Esophagus squamous epithelium (tissue), 4 donors: ENCODE measurements at regions not wholly inside any gene's neighbourhood (a gene's known extent, or its start where the extent isn't known, plus 50 kb on each side); places are given as distances from the start of the nearest gene placed in this dataset.

Experiments used
- POLR2A ChIP-seq, 4 donors: fragments of 450-650 bp; IDR thresholded peaks; one replicate each; pipeline ENCODE4 v1.6.1; 2017; ENCODE audit warnings: antibody characterized with exemption in 4 of 4, mild to moderate bottlenecking in 4 of 4, moderate library complexity in 3 of 4
- TF ChIP-seq, protein P1 (sequence below), 6 experiments: fragments of 450-650 bp in 4 of 6; fragments of 200-600 bp in 2 of 6; sonication (generic) in 2 of 6; IDR thresholded peaks; one replicate each; pipeline ENCODE4 v1.5.1; 2016 to 2019; ENCODE audit warnings: antibody characterized with exemption in 6 of 6, mild to moderate bottlenecking in 4 of 6, moderate library complexity in 4 of 6

DNA sequence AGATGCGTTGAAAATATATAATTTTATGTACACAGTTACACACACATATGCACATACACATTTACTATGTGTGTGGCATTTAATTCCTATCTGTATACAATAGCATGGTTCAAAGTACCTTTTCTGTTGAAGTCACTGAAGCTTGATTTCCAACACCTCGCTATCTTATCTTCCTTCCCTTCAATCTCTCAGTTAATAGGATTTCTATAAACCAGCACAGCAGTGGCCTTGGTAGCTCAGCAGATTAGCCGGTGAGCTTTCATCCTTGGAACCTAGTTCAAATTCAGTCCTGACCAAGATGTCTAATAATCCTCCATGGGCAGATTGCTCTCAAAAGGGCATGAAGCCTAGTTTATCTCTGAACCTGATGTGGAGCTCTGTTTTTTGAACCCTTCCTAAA is 2389.5 kb downstream of the MAT2B start:
- TF ChIP-seq POLR2A (IDR thresholded peaks at IDR 0.05): no peak
- TF ChIP-seq, protein P1, sequence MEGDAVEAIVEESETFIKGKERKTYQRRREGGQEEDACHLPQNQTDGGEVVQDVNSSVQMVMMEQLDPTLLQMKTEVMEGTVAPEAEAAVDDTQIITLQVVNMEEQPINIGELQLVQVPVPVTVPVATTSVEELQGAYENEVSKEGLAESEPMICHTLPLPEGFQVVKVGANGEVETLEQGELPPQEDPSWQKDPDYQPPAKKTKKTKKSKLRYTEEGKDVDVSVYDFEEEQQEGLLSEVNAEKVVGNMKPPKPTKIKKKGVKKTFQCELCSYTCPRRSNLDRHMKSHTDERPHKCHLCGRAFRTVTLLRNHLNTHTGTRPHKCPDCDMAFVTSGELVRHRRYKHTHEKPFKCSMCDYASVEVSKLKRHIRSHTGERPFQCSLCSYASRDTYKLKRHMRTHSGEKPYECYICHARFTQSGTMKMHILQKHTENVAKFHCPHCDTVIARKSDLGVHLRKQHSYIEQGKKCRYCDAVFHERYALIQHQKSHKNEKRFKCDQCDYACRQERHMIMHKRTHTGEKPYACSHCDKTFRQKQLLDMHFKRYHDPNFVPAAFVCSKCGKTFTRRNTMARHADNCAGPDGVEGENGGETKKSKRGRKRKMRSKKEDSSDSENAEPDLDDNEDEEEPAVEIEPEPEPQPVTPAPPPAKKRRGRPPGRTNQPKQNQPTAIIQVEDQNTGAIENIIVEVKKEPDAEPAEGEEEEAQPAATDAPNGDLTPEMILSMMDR (IDR thresholded peaks at IDR 0.05): no peak
